Cardiac muscle cell (in vitro differentiated cells and primary cell): ENCODE measurements at regions not wholly inside any gene's neighbourhood (a gene's known extent, or its start where the extent isn't known, plus 50 kb on each side); places are given as distances from the start of the nearest gene placed in this dataset.

Source experiments
- DNase-seq, 2 donors: peaks; one replicate each; pipeline versions ENCODE4 v3.0.0 to v3.0.0-alpha.2; 2010 to 2017; ENCODE audit warnings: low read depth in 1 of 2, low spot score in 1 of 2
- H3K27ac ChIP-seq: fragments of 200-600 bp; sonication (generic); 2 replicates; pipeline ENCODE4 v1.5.1; 2016
- H3K27me3 ChIP-seq: fragments of 200-600 bp; sonication (generic); 2 replicates; pipeline ENCODE4 v1.6.0; 2016; ENCODE audit warnings: control low read depth
- H3K36me3 ChIP-seq: fragments of 200-600 bp; sonication (generic); 2 replicates; pipeline ENCODE4 v1.5.1; 2016; ENCODE audit warnings: control low read depth
- H3K4me1 ChIP-seq: fragments of 200-600 bp; sonication (generic); 2 replicates; pipeline ENCODE4 v1.8.1; 2017; ENCODE audit warnings: low read depth, mild to moderate bottlenecking, mixed run types
- H3K4me3 ChIP-seq: fragments of 200-600 bp; sonication (generic); 2 replicates; pipeline ENCODE4 v1.5.1; 2016; ENCODE audit warnings: mild to moderate bottlenecking
- H3K9me3 ChIP-seq: fragments of 200-600 bp; sonication (generic); 2 replicates; pipeline ENCODE4 v1.5.1; 2017; ENCODE audit warnings: low read depth, mild to moderate bottlenecking, control low read depth
- CTCF ChIP-seq: IDR thresholded peaks from 2 replicates; pipeline ENCODE4 v1.5.1; 2012; ENCODE audit warnings: low read depth, mild to moderate bottlenecking, low read length

DNA sequence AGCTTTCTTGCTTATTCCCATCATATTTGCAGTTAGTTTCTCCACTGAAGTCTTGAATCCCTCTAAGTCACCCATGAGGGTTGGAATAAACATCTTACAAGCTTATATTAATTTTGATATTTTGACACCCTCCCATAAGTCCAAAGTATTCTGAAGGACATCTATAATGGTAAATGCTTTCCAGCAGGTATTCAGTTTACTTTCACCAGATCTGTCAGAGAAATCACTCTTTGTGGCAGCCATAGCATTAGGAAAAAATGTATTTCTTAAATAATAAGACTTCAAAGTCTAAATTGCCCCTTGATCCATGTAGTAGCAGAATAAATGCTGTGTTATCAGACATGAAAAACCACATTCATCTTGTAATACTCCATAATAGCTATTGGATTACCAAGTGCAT, 1371.7 kb upstream of the PABPC4L start:
- no peaks in the 10 kb centered on the region for H3K27me3 ChIP-seq
- no peaks in the 10 kb centered on the region for H3K9me3 ChIP-seq
- H3K4me3 ChIP-seq = no peak overlapping the region
- H3K4me1 ChIP-seq = peaks cover 12% of the 10 kb centered on the region
- no peak overlapping the region for H3K27ac ChIP-seq
- no peak for TF ChIP-seq CTCF
- no peaks in the 10 kb centered on the region for H3K36me3 ChIP-seq
- DNase-seq = no peak

GRCh38 chr4:135564090-135564489, 1362.5 kb upstream of the PABPC4L start:
- no peaks in the 10 kb centered on the region for H3K36me3 ChIP-seq
- H3K27me3 ChIP-seq = no peaks in the 10 kb centered on the region
- no peaks in the 10 kb centered on the region for H3K4me1 ChIP-seq
- no peaks in the 10 kb centered on the region for H3K9me3 ChIP-seq
- H3K4me3 ChIP-seq = no peak overlapping the region
- no peak for DNase-seq
- no peak overlapping the region for H3K27ac ChIP-seq
- TF ChIP-seq CTCF = no peak

- H3K9me3 ChIP-seq = no peaks in the 10 kb centered on the region
- no peaks in the 10 kb centered on the region for H3K36me3 ChIP-seq
- no peak overlapping the region for H3K4me3 ChIP-seq
- no peak overlapping the region for H3K27ac ChIP-seq
- DNase-seq = no peak
- no peaks in the 10 kb centered on the region for H3K27me3 ChIP-seq
- no peak for TF ChIP-seq CTCF
- H3K4me1 ChIP-seq = no peaks in the 10 kb centered on the region
Observed at GRCh38 chr4:135553213-135553612, 1351.6 kb upstream of the PABPC4L start.

DNA sequence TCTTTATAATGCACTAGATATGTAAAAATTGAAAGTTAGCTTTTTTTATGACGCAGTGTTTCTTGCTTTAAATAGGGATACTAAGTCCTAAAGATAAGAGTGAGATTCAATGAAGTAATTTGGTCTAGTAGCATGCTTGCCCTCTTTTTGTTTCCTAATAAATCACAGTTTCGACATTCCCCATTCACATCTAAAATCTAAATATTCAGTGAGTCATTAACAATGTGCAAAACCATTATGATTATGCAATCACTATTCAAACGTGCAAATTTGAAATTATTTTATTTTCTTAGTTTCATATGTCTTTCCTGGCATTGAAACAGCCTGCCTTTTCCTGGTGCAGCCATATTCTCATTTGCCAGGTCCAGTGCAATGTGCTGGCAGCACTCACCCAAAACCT, 1350.5 kb upstream of the PABPC4L start:
- Histone ChIP-seq H3K27me3 (no peaks in the 10 kb centered on the region), H3K4me3 (no peak overlapping the region), H3K4me1 (no peaks in the 10 kb centered on the region), H3K9me3 (no peaks in the 10 kb centered on the region), H3K36me3 (no peaks in the 10 kb centered on the region), H3K27ac (no peak overlapping the region)
- DNase-seq = peak in 1 of 2 donors; percentile 0
- TF ChIP-seq CTCF = no peak

DNA sequence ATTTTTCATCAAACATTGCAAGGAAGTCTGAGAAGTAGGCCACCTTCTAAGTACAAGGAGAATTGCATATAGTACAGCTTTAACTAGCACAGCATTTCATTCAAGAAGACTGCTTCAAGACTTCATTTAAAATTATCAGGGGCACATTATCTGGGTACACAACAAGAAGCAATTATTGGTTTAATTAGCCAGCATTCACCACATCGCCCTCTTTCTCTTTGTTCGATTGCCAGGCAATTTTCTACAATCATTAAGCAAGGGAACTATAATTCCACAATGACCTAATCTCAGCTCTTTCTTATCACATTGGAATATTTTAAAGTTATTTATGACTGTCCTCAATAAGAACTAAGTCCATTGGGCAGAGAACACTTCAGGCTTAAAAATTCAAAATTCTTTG, 1347.1 kb upstream of the PABPC4L start:
- no peak for TF ChIP-seq CTCF
- Histone ChIP-seq H3K27me3 (no peaks in the 10 kb centered on the region), H3K36me3 (no peaks in the 10 kb centered on the region), H3K27ac (no peak overlapping the region), H3K9me3 (no peaks in the 10 kb centered on the region), H3K4me1 (no peaks in the 10 kb centered on the region), H3K4me3 (no peak overlapping the region)
- DNase-seq = no peak

- Histone ChIP-seq H3K4me3 (no peak overlapping the region), H3K36me3 (no peaks in the 10 kb centered on the region), H3K27me3 (no peaks in the 10 kb centered on the region), H3K27ac (no peak overlapping the region), H3K4me1 (peaks cover 17% of the 10 kb centered on the region), H3K9me3 (no peaks in the 10 kb centered on the region)
- no peak for DNase-seq
- TF ChIP-seq CTCF = no peak
Observed at GRCh38 chr4:135545616-135546317, 1344.2 kb upstream of the PABPC4L start.
